Erythroblast (primary cell): ENCODE measurements at regions not wholly inside any gene's neighbourhood (a gene's known extent, or its start where the extent isn't known, plus 50 kb on each side); places are given as distances from the start of the nearest gene placed in this dataset.

Source experiments
- GATA1 ChIP-seq: IDR thresholded peaks from 2 replicates; pipeline ENCODE4 v1.6.1; 2011; ENCODE audit warnings: low read depth, mild to moderate bottlenecking, control low read depth, low read length, moderate library complexity
- POLR2A ChIP-seq: IDR thresholded peaks from 2 replicates; pipeline ENCODE4 v1.6.1; 2011; ENCODE audit warnings: mild to moderate bottlenecking, low read length

DNA sequence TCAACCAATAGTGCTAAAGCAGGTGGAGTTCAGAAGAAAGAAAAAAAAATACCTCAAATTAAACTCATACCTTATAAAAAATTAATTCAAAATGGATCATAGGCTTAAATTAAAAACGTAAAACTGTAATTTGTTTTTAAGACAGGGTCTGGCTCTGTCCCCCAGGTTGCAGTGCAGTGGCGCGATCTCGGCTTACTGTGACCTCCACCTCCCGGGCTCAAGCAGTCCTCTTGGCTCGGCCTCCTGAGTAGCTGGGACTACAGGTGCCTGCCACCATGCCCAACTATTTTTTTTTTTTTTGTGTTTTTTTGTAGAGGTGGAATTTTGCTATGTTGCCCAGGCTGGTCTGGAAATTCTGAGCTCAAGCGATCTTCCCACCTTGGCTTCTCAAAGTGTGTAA lies 111.6 kb downstream of the HDGFL1 start:
- no peak for TF ChIP-seq POLR2A
- TF ChIP-seq GATA1 = no peak
